ENCODE measurements at regions not wholly inside any gene's neighbourhood (a gene's known extent, or its start where the extent isn't known, plus 50 kb on each side); places are given as distances from the start of the nearest gene placed in this dataset.
A peak's percentile ranks its signal among the peaks of the same experiment; 100 is the strongest.
"Not testable (repeated sequence)": the region's sequence is repeated elsewhere in the genome, so short reads cannot be mapped to it uniquely, and the experiment has no call there.

DNA sequence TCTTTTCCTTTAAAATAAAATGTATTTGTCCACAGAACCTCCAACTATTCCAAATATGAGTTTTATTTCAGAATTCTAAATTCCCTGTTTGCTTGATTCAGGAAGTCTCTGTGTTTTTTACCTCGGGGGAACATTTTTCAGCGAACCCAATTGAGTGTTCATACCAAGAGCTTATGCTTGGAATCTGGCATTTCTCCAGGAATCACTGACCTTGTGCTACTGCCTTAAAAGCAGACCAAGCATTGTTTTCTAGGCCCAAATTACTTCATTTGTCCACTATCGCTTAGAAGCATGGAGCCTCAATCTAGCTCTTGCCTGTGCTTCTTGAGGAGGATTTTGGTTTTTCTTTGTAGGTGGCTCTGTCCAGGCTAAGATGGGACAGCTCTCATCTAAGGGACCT lies 59.4 kb downstream of the EBLN1 start:
- no peak for DNase-seq (ENCODE audit: low spot score)
- no peak for FAIRE-seq

DNA sequence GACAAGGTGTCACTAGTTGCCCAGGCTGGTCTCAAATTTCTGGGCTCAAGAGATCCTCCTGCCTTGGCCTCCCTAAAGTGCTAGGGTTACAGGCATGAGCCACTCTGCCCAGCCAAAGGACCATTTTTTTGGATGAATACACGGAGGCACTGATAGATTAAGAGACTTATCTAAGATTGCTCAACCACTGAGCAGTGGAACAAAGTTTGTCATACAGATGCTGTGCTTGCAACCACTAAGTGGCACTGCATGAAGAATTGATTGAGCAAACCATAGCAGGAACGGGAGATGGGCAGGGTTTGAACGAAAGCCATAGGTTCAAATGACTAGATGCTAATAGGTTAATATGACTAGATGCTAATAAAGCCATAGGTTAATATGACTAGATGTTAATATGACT lies 61.1 kb downstream of the EBLN1 start:
- no peak for DNase-seq (ENCODE audit: low spot score)
- FAIRE-seq: no peak

DNA sequence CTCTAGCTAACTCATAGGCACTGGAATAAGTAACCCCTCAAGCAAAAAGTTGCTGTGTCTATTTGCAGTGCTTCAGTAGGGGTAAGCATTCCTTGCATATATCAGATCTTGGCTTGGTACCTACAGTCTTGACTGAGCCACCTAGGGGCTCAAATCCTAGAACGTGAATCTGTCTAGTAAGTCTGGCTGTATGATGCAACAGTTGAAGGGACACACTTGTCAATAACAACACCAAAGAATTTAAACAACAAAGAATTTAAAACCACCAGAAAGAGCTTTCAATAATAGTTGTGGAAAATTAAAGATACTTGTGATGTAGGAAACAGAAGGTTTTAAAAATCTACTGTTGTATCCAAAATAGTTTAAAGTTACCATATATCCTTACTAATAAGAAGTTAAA lies 65.4 kb downstream of the EBLN1 start:
- DNase-seq (ENCODE audit: low spot score): no peak
- FAIRE-seq: no peak

GRCh38 chr10:22150842-22151241 lies 67.0 kb downstream of the EBLN1 start:
- FAIRE-seq: no peak

DNA sequence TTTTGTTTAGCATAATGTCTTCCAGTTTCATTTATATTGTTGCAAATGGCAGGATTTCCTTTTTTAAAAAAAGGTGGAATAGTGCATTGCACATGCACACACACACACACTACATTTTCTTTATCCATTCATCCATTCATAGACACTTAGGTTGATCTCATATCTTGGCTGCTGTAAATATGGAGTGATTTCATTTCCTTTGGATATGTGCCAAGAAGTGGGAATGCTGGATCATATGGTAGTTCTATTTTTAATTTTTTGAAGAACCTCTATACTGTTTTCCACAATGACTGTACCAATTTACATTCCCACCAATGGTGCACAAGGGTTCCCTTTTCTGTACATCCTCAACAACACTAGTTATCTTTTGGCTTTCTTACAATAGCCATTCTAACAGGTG lies 68.9 kb downstream of the EBLN1 start:
- DNase-seq (ENCODE audit: low spot score) (no peak), FAIRE-seq (no peak)

More at GRCh38 chr10:22150842-22151241, 67.0 kb downstream of the EBLN1 start:
- DNase-seq (ENCODE audit: low spot score): no peak

GRCh38 chr10:22145873-22146272 lies 71.9 kb downstream of the EBLN1 start:
- not testable (repeated sequence) for DNase-seq (ENCODE audit: low spot score); FAIRE-seq

DNA sequence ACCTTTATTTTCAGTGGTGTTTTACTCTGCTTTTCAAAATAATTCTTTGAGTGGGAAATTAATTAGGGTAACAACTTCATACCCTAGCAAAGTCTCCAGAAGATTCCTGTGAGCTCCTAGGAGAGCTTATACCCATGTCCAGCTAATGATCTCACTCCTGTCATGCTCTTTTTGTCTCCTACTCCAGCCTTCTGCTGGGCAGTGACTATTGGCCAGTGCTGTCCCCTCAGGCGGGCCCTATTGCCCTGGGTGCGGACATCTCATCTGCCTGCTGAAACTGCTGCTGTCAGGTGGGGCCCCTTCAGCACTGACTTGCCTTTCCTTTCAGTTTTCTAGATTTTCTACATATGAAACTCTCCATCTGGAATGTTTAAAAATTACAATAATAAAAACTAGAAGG lies 80.3 kb downstream of the EBLN1 start:
- DNase-seq (ENCODE audit: low spot score): no peak
- no peak for FAIRE-seq

- DNase-seq (ENCODE audit: low spot score) (no peak), FAIRE-seq (no peak)
These were observed 82.2 kb downstream of the EBLN1 start for GRCh38 chr10:22135591-22135990.

- DNase-seq (ENCODE audit: low spot score) (no peak), FAIRE-seq (peak; percentile 71)
These were observed 83.8 kb downstream of the EBLN1 start for GRCh38 chr10:22133749-22134624.

DNA sequence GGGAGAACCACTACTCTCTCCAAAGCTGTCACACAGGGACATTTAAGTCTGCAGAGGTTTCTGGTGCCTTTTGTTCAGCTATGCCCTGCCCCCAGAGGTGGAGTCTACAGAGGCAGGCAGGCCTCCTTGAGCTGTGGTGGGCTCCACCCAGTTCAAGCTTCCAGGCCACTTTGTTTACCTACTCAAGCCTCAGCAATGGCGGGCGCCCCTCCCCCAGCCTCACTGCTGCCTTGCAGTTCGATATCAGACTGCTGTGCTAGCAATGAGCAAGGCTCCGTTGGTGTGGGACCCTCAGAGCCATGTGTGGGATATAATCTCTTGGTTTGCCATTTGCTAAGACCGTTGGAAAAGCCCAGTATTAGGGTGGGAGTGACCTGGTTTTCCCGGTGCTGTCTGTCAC lies 87.0 kb downstream of the EBLN1 start:
- FAIRE-seq: not testable (repeated sequence)

GRCh38 chr10:22129612-22130011 lies 88.2 kb downstream of the EBLN1 start:
- not testable (repeated sequence) for DNase-seq (ENCODE audit: low spot score); FAIRE-seq

More for the DNA sequence above, 87.0 kb downstream of the EBLN1 start:
- DNase-seq (ENCODE audit: low spot score): not testable (repeated sequence)

GRCh38 chr10:22121181-22121580 lies 96.6 kb downstream of the EBLN1 start:
- not testable (repeated sequence) for DNase-seq (ENCODE audit: low spot score); FAIRE-seq

GRCh38 chr10:22120072-22120471 lies 97.7 kb downstream of the EBLN1 start:
- not testable (repeated sequence) for FAIRE-seq; DNase-seq (ENCODE audit: low spot score)

DNA sequence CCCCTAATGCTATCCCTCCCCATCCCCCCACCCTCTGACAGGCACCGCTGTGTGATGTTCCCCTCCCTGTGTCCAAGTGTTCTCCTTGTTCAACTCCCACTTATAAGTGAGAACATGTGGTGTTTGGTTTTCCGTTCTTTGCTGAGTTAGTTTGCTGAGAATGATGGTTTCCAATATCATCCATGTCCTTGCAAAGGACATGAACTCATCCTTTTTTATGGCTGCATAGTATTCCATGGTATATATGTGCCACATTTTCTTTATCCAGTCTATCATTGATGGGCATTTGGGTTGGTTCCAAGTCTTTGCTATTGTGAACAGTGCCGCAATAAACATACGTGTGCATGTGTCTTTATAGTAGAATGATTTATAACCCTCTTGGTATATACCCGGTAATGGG lies 98.2 kb downstream of the EBLN1 start:
- not testable (repeated sequence) for FAIRE-seq; DNase-seq (ENCODE audit: low spot score)

DNA sequence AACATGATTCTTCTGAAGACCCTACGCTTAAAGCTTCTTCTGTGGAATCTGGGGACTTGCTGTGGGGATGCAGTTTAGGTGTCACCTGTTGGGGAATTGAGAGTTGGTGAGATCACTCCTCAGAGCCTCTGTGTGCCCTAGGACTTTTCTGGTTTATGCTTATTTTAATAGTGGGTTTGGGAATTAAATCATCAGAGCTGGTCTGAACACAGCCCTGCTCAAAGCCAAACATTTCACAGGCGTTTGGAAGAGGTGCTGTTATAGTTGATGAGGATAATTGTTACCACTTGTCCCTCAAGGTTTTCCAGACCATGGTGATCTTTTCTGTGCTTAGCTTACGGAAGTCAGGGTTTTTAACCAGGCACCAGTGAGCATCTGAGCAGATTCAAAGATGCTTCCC lies 106.1 kb downstream of the EBLN1 start:
- FAIRE-seq (no peak), DNase-seq (ENCODE audit: low spot score) (no peak)

- FAIRE-seq (no peak), DNase-seq (ENCODE audit: low spot score) (no peak)
These were observed 106.6 kb downstream of the EBLN1 start for GRCh38 chr10:22111260-22111659.

DNA sequence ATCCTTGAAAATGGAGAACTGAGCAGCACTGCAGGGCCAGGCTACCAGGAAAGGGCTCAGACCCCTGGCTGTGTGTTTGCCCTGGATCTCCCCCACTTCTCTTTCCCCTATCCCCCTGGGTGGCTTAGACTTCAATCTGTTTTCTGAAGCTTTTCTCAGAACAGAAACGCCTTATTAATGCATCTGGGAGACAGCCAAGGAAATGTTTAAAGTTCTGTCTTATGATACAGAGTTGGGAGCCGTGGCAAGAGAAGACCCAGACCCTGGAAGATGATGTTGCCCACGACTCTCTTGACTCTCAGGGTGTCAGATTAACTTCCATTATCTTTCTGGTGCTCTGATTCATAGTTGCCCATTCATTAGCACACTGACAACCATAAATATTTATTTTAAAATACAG lies 107.1 kb downstream of the EBLN1 start:
- FAIRE-seq (no peak), DNase-seq (ENCODE audit: low spot score) (no peak)

DNA sequence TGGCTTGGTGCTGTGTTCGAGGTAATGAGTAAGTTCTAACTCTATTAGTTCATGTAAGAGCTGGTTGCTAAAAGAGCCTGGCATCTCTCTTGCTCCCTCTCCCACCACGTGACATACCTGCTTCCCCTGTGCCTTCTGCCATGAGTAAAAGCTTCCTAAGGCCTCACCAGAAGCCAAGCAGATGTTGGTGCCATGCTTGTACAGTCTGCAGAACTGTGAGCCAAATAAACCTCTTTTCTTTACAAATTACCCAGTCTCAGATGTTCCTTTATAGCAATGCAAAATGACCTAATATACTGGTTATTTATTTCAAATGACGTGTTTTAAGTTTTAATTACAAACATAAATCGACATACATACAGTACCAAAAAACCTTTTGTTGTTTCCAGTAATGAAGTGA lies 101.7 kb upstream of the DNAJC1 start:
- no peak for FAIRE-seq
- no peak for DNase-seq (ENCODE audit: low spot score)

GRCh38 chr10:22103701-22104470 lies 100.4 kb upstream of the DNAJC1 start:
- no peak for FAIRE-seq

DNA sequence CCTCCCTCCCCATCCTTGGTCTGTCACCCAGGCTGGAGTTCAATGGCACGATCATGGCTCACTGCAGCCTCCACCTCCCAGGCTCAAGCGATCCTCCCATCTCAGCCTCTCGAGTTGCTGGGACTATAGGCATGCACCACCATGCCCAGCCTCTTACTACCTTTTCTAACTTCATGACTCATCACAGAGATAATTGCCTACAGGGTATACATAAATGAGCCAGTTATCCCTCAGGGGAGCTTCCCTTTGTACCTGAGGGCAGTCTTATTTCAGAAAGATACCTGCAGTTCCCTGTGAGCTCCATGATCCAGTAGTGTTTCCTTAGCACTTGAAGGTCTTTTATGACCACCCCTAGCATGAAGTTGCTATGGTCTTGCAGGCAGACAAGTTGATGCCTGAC lies 94.2 kb upstream of the DNAJC1 start:
- DNase-seq (ENCODE audit: low spot score) (no peak), FAIRE-seq (no peak)

More at GRCh38 chr10:22103701-22104470, 100.4 kb upstream of the DNAJC1 start:
- DNase-seq (ENCODE audit: low spot score): no peak

DNA sequence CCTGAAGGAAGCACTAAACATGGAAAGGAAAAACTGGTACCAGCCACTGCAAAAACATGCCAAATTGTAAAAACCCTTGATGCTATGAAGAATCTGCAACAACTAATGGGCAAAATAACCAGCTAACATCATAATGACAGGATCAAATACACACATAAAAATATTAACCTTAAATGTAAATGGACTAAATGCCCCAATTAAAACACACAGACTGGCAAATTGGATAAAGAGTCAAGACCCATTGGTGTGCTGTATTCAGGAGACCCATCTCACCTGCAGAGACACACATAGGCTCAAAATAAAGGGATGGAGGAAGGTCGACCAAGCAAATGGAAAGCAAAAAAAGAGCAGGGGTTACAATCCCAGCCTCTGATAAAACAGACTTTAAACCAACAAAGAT lies 87.7 kb upstream of the DNAJC1 start:
- not testable (repeated sequence) for DNase-seq (ENCODE audit: low spot score); FAIRE-seq

- DNase-seq (ENCODE audit: low spot score): no peak
- FAIRE-seq: no peak
These were observed 83.8 kb upstream of the DNAJC1 start for GRCh38 chr10:22087402-22087738.

Measured in urothelium cell line (cell line).